ENCODE measurements at regions not wholly inside any gene's neighbourhood (a gene's known extent, or its start where the extent isn't known, plus 50 kb on each side); places are given as distances from the start of the nearest gene placed in this dataset.

GRCh38 chr12:72774023-72774422 lies 501.9 kb downstream of the TRHDE start:
- Histone ChIP-seq H3K36me3 (replicated peaks) (no peaks in the 10 kb centered on the region), H3K27ac (no peak overlapping the region), H3K27me3 (replicated peaks) (no peaks in the 10 kb centered on the region), H3K4me3 (ENCODE audit: low read depth, low read length) (no peak overlapping the region)
- in situ Hi-C loops (cut with HindIII; ENCODE audit: low pct_ligation_motif_present, low sequenced_read_pairs), result no loop called here
- DNase-seq, result no peak
- TF ChIP-seq CTCF (IDR thresholded peaks at IDR 0.05; ENCODE audit: low read depth, low read length, missing control alignments), result no peak

GRCh38 chr12:72777806-72778205 lies 505.6 kb downstream of the TRHDE start:
- H3K36me3 ChIP-seq (replicated peaks), result no peaks in the 10 kb centered on the region

GRCh38 chr12:72790273-72790672 lies 518.1 kb downstream of the TRHDE start:
- no peaks in the 10 kb centered on the region for H3K36me3 ChIP-seq (replicated peaks)
- H3K27ac ChIP-seq, result no peak overlapping the region
- no peak for TF ChIP-seq CTCF (IDR thresholded peaks at IDR 0.05; ENCODE audit: low read depth, low read length, missing control alignments)
- DNase-seq, result no peak
- no peaks in the 10 kb centered on the region for H3K27me3 ChIP-seq (replicated peaks)
- no peak overlapping the region for H3K4me3 ChIP-seq (ENCODE audit: low read depth, low read length)
- in situ Hi-C loops (cut with HindIII; ENCODE audit: low pct_ligation_motif_present, low sequenced_read_pairs), result no loop called here

More at GRCh38 chr12:72777806-72778205, 505.6 kb downstream of the TRHDE start:
- H3K27me3 ChIP-seq (replicated peaks), result no peaks in the 10 kb centered on the region
- in situ Hi-C loops (cut with HindIII; ENCODE audit: low pct_ligation_motif_present, low sequenced_read_pairs), result no loop called here
- no peak overlapping the region for H3K4me3 ChIP-seq (ENCODE audit: low read depth, low read length)
- TF ChIP-seq CTCF (IDR thresholded peaks at IDR 0.05; ENCODE audit: low read depth, low read length, missing control alignments), result no peak
- DNase-seq, result no peak
- no peak overlapping the region for H3K27ac ChIP-seq

- no peak for DNase-seq
- Histone ChIP-seq H3K27me3 (replicated peaks) (no peaks in the 10 kb centered on the region), H3K36me3 (replicated peaks) (no peaks in the 10 kb centered on the region), H3K4me3 (ENCODE audit: low read depth, low read length) (no peak overlapping the region), H3K27ac (no peak overlapping the region)
- in situ Hi-C loops (cut with HindIII; ENCODE audit: low pct_ligation_motif_present, low sequenced_read_pairs), result no loop called here
- no peak for TF ChIP-seq CTCF (IDR thresholded peaks at IDR 0.05; ENCODE audit: low read depth, low read length, missing control alignments)
Measured at GRCh38 chr12:72792889-72793288, 520.7 kb downstream of the TRHDE start.

- H3K4me3 ChIP-seq (ENCODE audit: low read depth, low read length), result no peak overlapping the region
- no peaks in the 10 kb centered on the region for H3K36me3 ChIP-seq (replicated peaks)
- DNase-seq, result no peak
- H3K27ac ChIP-seq, result no peak overlapping the region
- H3K27me3 ChIP-seq (replicated peaks), result no peaks in the 10 kb centered on the region
- in situ Hi-C loops (cut with HindIII; ENCODE audit: low pct_ligation_motif_present, low sequenced_read_pairs), result no loop called here
- no peak for TF ChIP-seq CTCF (IDR thresholded peaks at IDR 0.05; ENCODE audit: low read depth, low read length, missing control alignments)
Measured at GRCh38 chr12:72793796-72794195, 521.6 kb downstream of the TRHDE start.

- no peak overlapping the region for H3K4me3 ChIP-seq (ENCODE audit: low read depth, low read length)
- TF ChIP-seq CTCF (IDR thresholded peaks at IDR 0.05; ENCODE audit: low read depth, low read length, missing control alignments), result no peak
- no peaks in the 10 kb centered on the region for H3K27me3 ChIP-seq (replicated peaks)
- no peak for DNase-seq
- in situ Hi-C loops (cut with HindIII; ENCODE audit: low pct_ligation_motif_present, low sequenced_read_pairs), result no loop called here
- H3K36me3 ChIP-seq (replicated peaks), result no peaks in the 10 kb centered on the region
- no peak overlapping the region for H3K27ac ChIP-seq
Measured at GRCh38 chr12:72815421-72815820, 543.3 kb downstream of the TRHDE start.

Data from brain microvascular endothelial cell (primary cell).